ENCODE measurements at regions not wholly inside any gene's neighbourhood (a gene's known extent, or its start where the extent isn't known, plus 50 kb on each side); places are given as distances from the start of the nearest gene placed in this dataset.

GRCh38 chr16:5581428-5581827, 483.8 kb upstream of the EEF2KMT start:
- Mint-ChIP-seq H3K9me3 (ENCODE audit: unreplicated experiment) (peaks cover 10% of the 10 kb centered on the region), H3K27ac (ENCODE audit: unreplicated experiment) (peak overlapping the region; percentile 78), H3K36me3 (ENCODE audit: unreplicated experiment) (no peaks in the 10 kb centered on the region), H3K4me1 (ENCODE audit: low read depth, unreplicated experiment) (peaks cover 13% of the 10 kb centered on the region), H3K4me3 (ENCODE audit: unreplicated experiment) (peak overlapping the region; percentile 56), H3K27me3 (ENCODE audit: unreplicated experiment) (no peaks in the 10 kb centered on the region)
- DNase-seq: no peak
- no peak for TF ChIP-seq CTCF (IDR thresholded peaks at IDR 0.05; ENCODE audit: partially characterized antibody, unreplicated experiment)

DNA sequence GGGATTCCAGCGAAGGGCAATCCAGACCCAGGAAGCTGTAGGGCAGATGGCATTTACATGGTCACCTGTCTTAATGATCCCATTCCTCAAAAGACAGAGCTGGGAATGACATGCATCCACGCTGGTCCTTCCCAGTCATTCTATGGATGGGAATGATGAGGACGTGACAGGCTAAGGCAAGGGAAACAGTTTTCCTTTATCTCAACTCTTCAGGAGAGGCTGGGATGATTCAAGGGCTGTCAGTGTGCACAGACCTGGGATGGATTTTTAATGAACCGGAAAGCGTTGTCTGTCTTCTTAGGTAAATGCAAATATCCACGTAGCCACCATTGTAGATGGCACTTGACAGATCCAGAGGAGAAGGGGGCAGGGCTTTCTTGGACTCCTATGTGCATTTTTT, 483.2 kb upstream of the EEF2KMT start:
- Mint-ChIP-seq H3K4me1 (ENCODE audit: low read depth, unreplicated experiment) (peaks cover 13% of the 10 kb centered on the region), H3K9me3 (ENCODE audit: unreplicated experiment) (peaks cover 10% of the 10 kb centered on the region), H3K36me3 (ENCODE audit: unreplicated experiment) (no peaks in the 10 kb centered on the region), H3K27ac (ENCODE audit: unreplicated experiment) (no peak overlapping the region), H3K27me3 (ENCODE audit: unreplicated experiment) (no peaks in the 10 kb centered on the region), H3K4me3 (ENCODE audit: unreplicated experiment) (no peak overlapping the region)
- DNase-seq: no peak
- TF ChIP-seq CTCF (IDR thresholded peaks at IDR 0.05; ENCODE audit: partially characterized antibody, unreplicated experiment): no peak

DNA sequence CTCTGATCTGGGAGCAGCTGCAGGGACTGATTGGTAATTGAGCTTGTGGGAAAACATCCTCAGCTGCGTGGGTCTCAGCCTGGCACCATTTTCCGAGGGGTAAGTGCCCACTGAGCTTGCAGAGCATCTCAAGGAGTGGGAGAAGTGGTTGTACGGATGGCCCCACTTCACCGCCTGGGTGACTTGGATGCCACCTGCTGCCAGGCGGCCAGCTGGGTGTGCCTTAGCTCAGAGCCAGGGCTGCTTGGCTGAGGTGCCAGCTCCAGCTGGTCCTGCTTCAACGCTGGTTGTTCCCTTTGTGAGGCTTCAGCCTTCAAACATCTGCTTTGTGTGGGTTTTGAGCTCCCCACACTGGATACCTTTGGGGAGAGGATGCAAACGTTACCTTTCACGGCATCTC, 482.7 kb upstream of the EEF2KMT start:
- Mint-ChIP-seq H3K27ac (ENCODE audit: unreplicated experiment) (no peak overlapping the region), H3K36me3 (ENCODE audit: unreplicated experiment) (no peaks in the 10 kb centered on the region), H3K4me1 (ENCODE audit: low read depth, unreplicated experiment) (peaks cover 13% of the 10 kb centered on the region), H3K4me3 (ENCODE audit: unreplicated experiment) (no peak overlapping the region), H3K27me3 (ENCODE audit: unreplicated experiment) (no peaks in the 10 kb centered on the region), H3K9me3 (ENCODE audit: unreplicated experiment) (peaks cover 10% of the 10 kb centered on the region)
- DNase-seq: no peak
- no peak for TF ChIP-seq CTCF (IDR thresholded peaks at IDR 0.05; ENCODE audit: partially characterized antibody, unreplicated experiment)

- H3K27me3 Mint-ChIP-seq (ENCODE audit: unreplicated experiment): no peaks in the 10 kb centered on the region
- H3K4me3 Mint-ChIP-seq (ENCODE audit: unreplicated experiment): no peak overlapping the region
- H3K36me3 Mint-ChIP-seq (ENCODE audit: unreplicated experiment): no peaks in the 10 kb centered on the region
- TF ChIP-seq CTCF (IDR thresholded peaks at IDR 0.05; ENCODE audit: partially characterized antibody, unreplicated experiment): no peak
- no peak for DNase-seq
- peaks cover 10% of the 10 kb centered on the region for H3K9me3 Mint-ChIP-seq (ENCODE audit: unreplicated experiment)
- H3K4me1 Mint-ChIP-seq (ENCODE audit: low read depth, unreplicated experiment): peaks cover 7% of the 10 kb centered on the region
- H3K27ac Mint-ChIP-seq (ENCODE audit: unreplicated experiment): no peak overlapping the region
These were observed 481.4 kb upstream of the EEF2KMT start for GRCh38 chr16:5578980-5579379.

DNA sequence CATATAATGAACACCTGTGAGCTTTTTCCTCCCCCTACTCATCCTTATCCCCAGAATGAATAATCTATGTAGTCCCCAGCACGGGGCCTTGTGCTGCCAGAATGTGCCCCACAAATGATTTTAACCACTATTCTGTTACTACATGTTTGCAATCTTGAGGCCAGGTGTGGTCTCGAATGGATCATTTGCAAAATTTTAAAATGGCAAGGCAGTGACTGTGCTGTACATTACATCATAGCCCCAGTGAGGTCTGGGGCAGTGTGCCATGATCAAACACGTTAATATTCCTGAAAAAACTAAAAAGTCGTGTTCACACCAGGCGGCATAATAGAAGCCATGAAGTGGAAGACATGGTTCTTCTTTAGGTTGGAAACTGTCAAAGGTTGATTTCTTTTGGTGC, 479.9 kb upstream of the EEF2KMT start:
- Mint-ChIP-seq H3K4me1 (ENCODE audit: low read depth, unreplicated experiment) (peaks cover 7% of the 10 kb centered on the region), H3K27ac (ENCODE audit: unreplicated experiment) (no peak overlapping the region), H3K9me3 (ENCODE audit: unreplicated experiment) (peaks cover 10% of the 10 kb centered on the region), H3K36me3 (ENCODE audit: unreplicated experiment) (peaks cover 5% of the 10 kb centered on the region), H3K27me3 (ENCODE audit: unreplicated experiment) (peaks cover 2% of the 10 kb centered on the region), H3K4me3 (ENCODE audit: unreplicated experiment) (no peak overlapping the region)
- TF ChIP-seq CTCF (IDR thresholded peaks at IDR 0.05; ENCODE audit: partially characterized antibody, unreplicated experiment): no peak
- no peak for DNase-seq

Data from glutamatergic neuron (in vitro differentiated cells).